Lower leg skin (tissue), 3 donors: ENCODE measurements at regions not wholly inside any gene's neighbourhood (a gene's known extent, or its start where the extent isn't known, plus 50 kb on each side); places are given as distances from the start of the nearest gene placed in this dataset.

Experiments
- CTCF ChIP-seq, 3 donors: fragments of 450-650 bp; IDR thresholded peaks; one replicate each; pipeline ENCODE4 v1.5.1; 2016; ENCODE audit warnings: antibody characterized with exemption in 3 of 3, mild to moderate bottlenecking in 3 of 3, moderate library complexity in 2 of 3
- POLR2A ChIP-seq, 2 donors: fragments of 450-650 bp; IDR thresholded peaks; one replicate each; pipeline ENCODE4 v1.6.1; 2016 to 2017; ENCODE audit warnings: antibody characterized with exemption in 2 of 2, mild to moderate bottlenecking in 1 of 2, moderate library complexity in 1 of 2

- TF ChIP-seq CTCF (IDR thresholded peaks at IDR 0.05) (no peak), POLR2A (IDR thresholded peaks at IDR 0.05) (no peak)
Measured at GRCh38 chr18:10247742-10248082, 206.7 kb upstream of the APCDD1 start.
